HCT116 (cell line): ENCODE measurements at regions not wholly inside any gene's neighbourhood (a gene's known extent, or its start where the extent isn't known, plus 50 kb on each side); places are given as distances from the start of the nearest gene placed in this dataset.

Experiments used
- ATAC-seq: fragments of 200-7000 bp; cut with Tn5 transposase; 2 replicates; pipeline ENCODE4 v1.9.1; 2020; ENCODE audit warnings: mild to moderate bottlenecking, moderate library complexity
- BruUV-seq: library from RNA; stranded (reverse); fragments of 400-500 nt; replicated peaks from 2 replicates; lab custom pipeline; 2021; lab: Mats Ljungman, UMichigan
- CTCF ChIA-PET: fragments of 300-600 bp; sonication (Branson Sonifier 250); formaldehyde crosslinking; loops from one replicate; lab custom pipeline; 2021; ENCODE audit warnings: antibody characterized with exemption; lab: Charles Lee
- POLR2A ChIA-PET: fragments of 300-600, 350-600 bp; sonication (Branson Sonifier 250); formaldehyde crosslinking; loops from one replicate; lab custom pipeline; 2021; ENCODE audit warnings: antibody characterized with exemption; lab: Charles Lee
- RAD21 ChIA-PET, 2 experiments: fragments of 300-600 bp; sonication (Branson Sonifier 250); formaldehyde crosslinking; loops; one replicate each; lab custom pipeline; 2023; ENCODE audit warnings: low total read pairs in 2 of 2; ENCODE audit not compliant: uncharacterized antibody in 2 of 2, unreplicated experiment in 2 of 2, low non-redundant PET in 1 of 2; lab: Charles Lee
- DNase-seq: peaks from one replicate; pipeline ENCODE4 v3.0.0-alpha.2; 2010; ENCODE audit warnings: low read depth, low spot score
- H2AFZ ChIP-seq: fragments of 200-600 bp; shearing (Covaris generic), sonication (generic); 2 replicates; pipeline ENCODE4 v1.6.1; 2017; ENCODE audit warnings: low read depth, mixed run types, mixed read lengths, antibody characterized with exemption, low read length; ENCODE audit not compliant: poor library complexity, severe bottlenecking
- H3K27ac ChIP-seq: 2 replicates; pipeline ENCODE4 v1.5.1; 2012; ENCODE audit warnings: low read depth, low read length
- H3K27me3 ChIP-seq: fragments of 200-600 bp; sonication (generic); 2 replicates; pipeline ENCODE4 v1.6.1; 2016; ENCODE audit warnings: mixed run types, low read length, mixed read lengths; ENCODE audit not compliant: insufficient read depth
- H3K36me3 ChIP-seq, 2 experiments: fragments of 200-500 bp in 1 of 2; fragments of 200-600 bp in 1 of 2; sonication (Bioruptor generic) in 1 of 2; sonication (generic) in 1 of 2; 2 replicates each; pipeline versions ENCODE4 v1.5.1 to v1.6.1; 2014 to 2016; ENCODE audit warnings: low read length in 2 of 2, inconsistent platforms in 1 of 2, mixed read lengths in 1 of 2, mixed run types in 1 of 2; ENCODE audit not compliant: insufficient read depth in 2 of 2, control insufficient read depth in 1 of 2
- H3K4me1 ChIP-seq, 2 experiments: fragments of 200-600 bp in 1 of 2; sonication (generic) in 1 of 2; 2 replicates each; pipeline versions ENCODE4 v1.5.1 to v1.6.1; 2012 to 2017; ENCODE audit warnings: low read length in 2 of 2, inconsistent platforms in 1 of 2, mild to moderate bottlenecking in 1 of 2, mixed read lengths in 1 of 2, mixed run types in 1 of 2, moderate library complexity in 1 of 2; ENCODE audit not compliant: insufficient read depth in 2 of 2, control insufficient read depth in 1 of 2
- H3K4me2 ChIP-seq: fragments of 200-600 bp; sonication (generic); 2 replicates; pipeline ENCODE4 v1.6.1; 2017; ENCODE audit warnings: mixed run types, low read length, mixed read lengths
- H3K4me3 ChIP-seq, 2 experiments: fragments of 200-600 bp in 1 of 2; sonication (generic) in 1 of 2; replicated peaks in 1 of 2; 2 replicates each; pipeline ENCODE4 v1.5.1; 2011 to 2016; ENCODE audit warnings: low read length in 2 of 2, control low read depth in 1 of 2, low read depth in 1 of 2, mild to moderate bottlenecking in 1 of 2, mixed read lengths in 1 of 2, mixed run types in 1 of 2
- H3K79me2 ChIP-seq: fragments of 200-600 bp; sonication (generic); 2 replicates; pipeline ENCODE4 v1.6.1; 2017; ENCODE audit warnings: mild to moderate bottlenecking, mixed run types, low read length, moderate library complexity, mixed read lengths; ENCODE audit not compliant: insufficient read depth
- H3K9ac ChIP-seq: fragments of 200-600 bp; sonication (generic); 2 replicates; pipeline ENCODE4 v1.6.1; 2016; ENCODE audit warnings: low read length, mixed read lengths
- H3K9me2 ChIP-seq: fragments of 200-600 bp; sonication (generic), shearing (Covaris generic); 2 replicates; pipeline ENCODE4 v1.6.1; 2017; ENCODE audit warnings: mixed run types, mild to moderate bottlenecking, moderate library complexity; ENCODE audit not compliant: insufficient read depth
- H3K9me3 ChIP-seq, 2 experiments: fragments of 200-500 bp in 1 of 2; fragments of 200-600 bp in 1 of 2; sonication (Bioruptor generic) in 1 of 2; sonication (generic) in 1 of 2; 2 replicates each; pipeline ENCODE4 v1.6.1; 2014 to 2017; ENCODE audit warnings: low read length in 2 of 2, mixed read lengths in 2 of 2, inconsistent platforms in 1 of 2, low read depth in 1 of 2, mild to moderate bottlenecking in 1 of 2, mixed run types in 1 of 2, moderate library complexity in 1 of 2; ENCODE audit not compliant: control insufficient read depth in 1 of 2, insufficient read depth in 1 of 2
- H4K20me1 ChIP-seq: fragments of 200-600 bp; sonication (generic), shearing (Covaris generic); 2 replicates; pipeline ENCODE4 v1.6.1; 2017; ENCODE audit warnings: mixed run types, mild to moderate bottlenecking, moderate library complexity; ENCODE audit not compliant: insufficient read depth
- CBX3 ChIP-seq: IDR thresholded peaks from 2 replicates; pipeline ENCODE4 v1.6.1; 2012; ENCODE audit warnings: low read depth
- CEBPB ChIP-seq: IDR thresholded peaks from 2 replicates; pipeline ENCODE4 v1.6.1; 2012; ENCODE audit warnings: low read depth
- EGR1 ChIP-seq: IDR thresholded peaks from 2 replicates; pipeline ENCODE4 v1.6.1; 2012; ENCODE audit warnings: low read depth
- ELF1 ChIP-seq: IDR thresholded peaks from 2 replicates; pipeline ENCODE4 v1.6.1; 2012; ENCODE audit warnings: low read depth, borderline replicate concordance
- EZH2 ChIP-seq: fragments of 200-600 bp; sonication (generic); IDR thresholded peaks from 2 replicates; pipeline ENCODE4 v1.6.1; 2017; ENCODE audit warnings: antibody characterized with exemption, mixed run types
- FOSL1 ChIP-seq: IDR thresholded peaks from 2 replicates; pipeline ENCODE4 v1.6.1; 2012; ENCODE audit warnings: low read depth
- JUND ChIP-seq: IDR thresholded peaks from 2 replicates; pipeline ENCODE4 v1.6.1; 2012
- POLR2A ChIP-seq: IDR thresholded peaks from 2 replicates; pipeline ENCODE4 v1.7.0; 2011; ENCODE audit warnings: borderline replicate concordance; ENCODE audit not compliant: insufficient read depth, insufficient read length; ENCODE audit errors: extremely low read depth
- POLR2AphosphoS5 ChIP-seq: IDR thresholded peaks from 2 replicates; pipeline ENCODE4 v1.6.1; 2011; ENCODE audit warnings: mild to moderate bottlenecking, low read depth, low read length, moderate library complexity
- RAD21 ChIP-seq: IDR thresholded peaks from 2 replicates; pipeline ENCODE4 v1.6.1; 2012; ENCODE audit warnings: low read depth, mild to moderate bottlenecking
- SIN3A ChIP-seq: IDR thresholded peaks from 2 replicates; pipeline ENCODE4 v1.6.1; 2012; ENCODE audit warnings: low read depth
- SP1 ChIP-seq: IDR thresholded peaks from 2 replicates; pipeline ENCODE4 v1.6.1; 2012; ENCODE audit warnings: low read depth
- SRF ChIP-seq: IDR thresholded peaks from 2 replicates; pipeline ENCODE4 v1.6.1; 2012; ENCODE audit warnings: low read depth
- YY1 ChIP-seq: IDR thresholded peaks from 2 replicates; pipeline ENCODE4 v1.6.1; 2011; ENCODE audit warnings: low read length, low read depth, moderate library complexity, mild to moderate bottlenecking; ENCODE audit not compliant: insufficient replicate concordance; ENCODE audit errors: extremely low read depth
- ZFX ChIP-seq: fragments of 450-650 bp; IDR thresholded peaks from 2 replicates; pipeline ENCODE4 v1.6.1; 2017
- ZNF274 ChIP-seq: fragments of 200-500 bp; sonication (Bioruptor generic); IDR thresholded peaks from 2 replicates; pipeline ENCODE4 v1.6.1; 2014; ENCODE audit warnings: mild to moderate bottlenecking, low read depth, low read length, inconsistent platforms
- intact Hi-C: fragments of 100-400 bp; cut with micrococcal nuclease; formaldehyde crosslinking; loops from 2 replicates; pipeline ENCODE4 v1.10.0; 2022
- TF ChIP-seq, protein P1 (sequence below): IDR thresholded peaks from 2 replicates; pipeline ENCODE4 v1.6.1; 2011; ENCODE audit warnings: mild to moderate bottlenecking, low read length, moderate library complexity; ENCODE audit not compliant: insufficient replicate concordance; ENCODE audit errors: extremely low read depth
- TF ChIP-seq, protein P2 (sequence below): IDR thresholded peaks from 2 replicates; pipeline ENCODE4 v1.6.1; 2012

DNA sequence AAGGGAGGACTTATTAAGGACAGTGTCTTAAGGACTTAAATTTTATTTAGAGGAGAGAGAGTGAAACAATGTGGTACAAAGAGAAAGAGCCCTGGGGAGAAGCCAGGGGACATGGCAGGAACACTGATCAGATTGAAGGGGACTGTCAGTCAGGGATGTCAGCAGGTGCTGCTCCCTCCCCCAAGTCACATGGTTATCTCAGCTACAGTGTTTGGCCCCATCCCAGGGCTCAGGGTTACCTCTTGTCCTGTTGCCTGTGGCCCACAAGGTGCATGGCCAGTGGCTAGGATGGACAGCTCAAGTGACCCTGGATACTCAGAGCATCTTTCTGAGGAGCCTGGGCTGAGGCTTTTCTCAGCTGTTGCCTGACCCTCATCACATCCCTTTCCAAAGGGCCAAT, 325.9 kb upstream of the PODXL start:
- CTCF ChIA-PET: interaction anchor here (0.8 kb wide), 1 partner anchor 23 kb away, joined by 5 read pairs; no protein-coding TSS in a partner anchor
- no peaks in the 10 kb centered on the region for H3K79me2 ChIP-seq
- H3K27me3 ChIP-seq: peaks cover 13% of the 10 kb centered on the region
- H4K20me1 ChIP-seq: no peaks in the 10 kb centered on the region
- H3K4me2 ChIP-seq: no peak overlapping the region
- no peak overlapping the region for H3K27ac ChIP-seq
- peaks cover 4 to 9% of the 10 kb centered on the region in 2 experiments; a peak in 2 of 4 replicates for H3K9me3 ChIP-seq
- intact Hi-C loops: no loop called here
- no peak for DNase-seq
- TF ChIP-seq SRF (no peak), JUND (no peak), CEBPB (no peak), EZH2 (no peak), YY1 (no peak), POLR2AphosphoS5 (no peak), ELF1 (no peak), SP1 (no peak), SIN3A (no peak), EGR1 (no peak), POLR2A (no peak), ZFX (no peak), CBX3 (no peak), RAD21 (no peak), FOSL1 (no peak), ZNF274 (no peak)
- TF ChIP-seq, protein P1, sequence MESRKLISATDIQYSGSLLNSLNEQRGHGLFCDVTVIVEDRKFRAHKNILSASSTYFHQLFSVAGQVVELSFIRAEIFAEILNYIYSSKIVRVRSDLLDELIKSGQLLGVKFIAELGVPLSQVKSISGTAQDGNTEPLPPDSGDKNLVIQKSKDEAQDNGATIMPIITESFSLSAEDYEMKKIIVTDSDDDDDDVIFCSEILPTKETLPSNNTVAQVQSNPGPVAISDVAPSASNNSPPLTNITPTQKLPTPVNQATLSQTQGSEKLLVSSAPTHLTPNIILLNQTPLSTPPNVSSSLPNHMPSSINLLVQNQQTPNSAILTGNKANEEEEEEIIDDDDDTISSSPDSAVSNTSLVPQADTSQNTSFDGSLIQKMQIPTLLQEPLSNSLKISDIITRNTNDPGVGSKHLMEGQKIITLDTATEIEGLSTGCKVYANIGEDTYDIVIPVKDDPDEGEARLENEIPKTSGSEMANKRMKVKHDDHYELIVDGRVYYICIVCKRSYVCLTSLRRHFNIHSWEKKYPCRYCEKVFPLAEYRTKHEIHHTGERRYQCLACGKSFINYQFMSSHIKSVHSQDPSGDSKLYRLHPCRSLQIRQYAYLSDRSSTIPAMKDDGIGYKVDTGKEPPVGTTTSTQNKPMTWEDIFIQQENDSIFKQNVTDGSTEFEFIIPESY: no peak
- TF ChIP-seq, protein P2, sequence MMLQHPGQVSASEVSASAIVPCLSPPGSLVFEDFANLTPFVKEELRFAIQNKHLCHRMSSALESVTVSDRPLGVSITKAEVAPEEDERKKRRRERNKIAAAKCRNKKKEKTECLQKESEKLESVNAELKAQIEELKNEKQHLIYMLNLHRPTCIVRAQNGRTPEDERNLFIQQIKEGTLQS: no peak
- TF ChIP-seq, all 23 proteins: peak for 0
- Histone ChIP-seq H3K4me3 (no peak overlapping the region), H3K36me3 (no peaks in the 10 kb centered on the region), H3K4me1 (no peaks in the 10 kb centered on the region), H3K9ac (no peak overlapping the region), H2AFZ (no peak overlapping the region), H3K9me2 (no peaks in the 10 kb centered on the region)
- ChIA-PET POLR2A (no interaction called here), RAD21 (no interaction called here)
- no TSS peak for BruUV-seq
- ATAC-seq: no peak
